Mesodermal cell (in vitro differentiated cells): ENCODE measurements at regions not wholly inside any gene's neighbourhood (a gene's known extent, or its start where the extent isn't known, plus 50 kb on each side); places are given as distances from the start of the nearest gene placed in this dataset.

Experiments
- H3K27ac ChIP-seq: 2 replicates; pipeline ENCODE4 v1.7.0; 2013; ENCODE audit warnings: mild to moderate bottlenecking, low read depth, low read length, moderate library complexity; ENCODE audit not compliant: severe bottlenecking
- H3K36me3 ChIP-seq: 2 replicates; pipeline ENCODE4 v1.7.1; 2013; ENCODE audit warnings: mild to moderate bottlenecking, low read length, moderate library complexity; ENCODE audit not compliant: control insufficient read depth, insufficient read depth
- H3K4me1 ChIP-seq: one replicate; pipeline ENCODE4 v1.7.1; 2013; ENCODE audit warnings: mild to moderate bottlenecking, low read length; ENCODE audit not compliant: insufficient read depth, control insufficient read depth, poor library complexity, severe bottlenecking
- H3K4me3 ChIP-seq: 2 replicates; pipeline ENCODE4 v1.7.0; 2013; ENCODE audit warnings: low read length, control low read depth, mild to moderate bottlenecking; ENCODE audit not compliant: insufficient read depth, poor library complexity, severe bottlenecking; ENCODE audit errors: extremely low read depth
- H3K9me3 ChIP-seq: 2 replicates; pipeline ENCODE4 v1.7.1; 2013; ENCODE audit warnings: mild to moderate bottlenecking, low read length, moderate library complexity; ENCODE audit not compliant: control insufficient read depth
- WGBS, 2 experiments: methylation state at CpG; one replicate each; pipeline ENCODE4 v1.1.5; 2013; ENCODE audit warnings: missing lambda C conversion rate in 2 of 2; ENCODE audit not compliant: insufficient coverage in 2 of 2; 5-methylcytosine and 5-hydroxymethylcytosine counted together

DNA sequence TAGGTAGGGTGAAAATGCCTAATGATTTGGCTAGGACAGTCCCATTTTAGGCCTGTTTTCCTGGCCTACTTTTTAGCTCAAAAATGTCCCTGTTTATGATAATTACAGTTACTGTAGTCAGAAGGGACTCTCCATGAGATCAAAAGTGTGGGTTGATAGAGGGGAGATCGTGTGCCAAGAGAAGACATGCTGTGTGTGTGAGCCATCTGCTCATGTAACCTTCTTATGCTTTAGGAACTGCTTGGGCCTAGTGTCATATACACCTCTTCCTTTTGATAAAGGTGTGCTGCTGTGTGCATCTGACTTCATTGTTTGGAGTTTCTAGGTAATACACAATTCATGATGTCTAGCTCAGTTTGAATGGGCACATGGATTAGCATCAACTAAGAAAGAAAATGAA, 786.5 kb downstream of the PDCD6IP start:
- Histone ChIP-seq H3K36me3 (no peaks in the 10 kb centered on the region), H3K4me3 (no peak overlapping the region), H3K9me3 (peaks cover 11% of the 10 kb centered on the region), H3K27ac (no peak overlapping the region), H3K4me1 (no peaks in the 10 kb centered on the region)
- 80% methylated on average over 1 of the region's 1 CpG; no CpG with 5 or more reads in 1 of the 2 experiments for WGBS, 2 experiments

DNA sequence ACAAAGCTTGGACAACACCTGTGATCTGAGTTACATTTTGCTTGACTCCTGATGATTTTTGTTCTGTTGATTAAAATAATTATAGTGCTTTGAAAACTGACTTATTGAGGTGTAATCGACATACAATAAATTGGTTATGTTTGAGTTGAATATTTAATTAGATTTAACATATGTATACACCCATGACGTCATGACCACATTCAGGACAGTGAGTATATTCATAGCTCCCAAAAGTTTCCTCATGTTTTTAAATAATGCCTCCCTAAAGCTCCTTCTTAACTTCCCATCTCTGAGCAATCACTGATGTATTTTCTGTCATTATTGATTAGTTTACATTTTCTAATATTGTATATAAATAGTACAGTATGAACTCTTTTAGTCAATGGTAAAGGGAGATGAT, 801.2 kb downstream of the PDCD6IP start:
- H3K9me3 ChIP-seq: no peaks in the 10 kb centered on the region
- no peak overlapping the region for H3K27ac ChIP-seq
- no peaks in the 10 kb centered on the region for H3K4me1 ChIP-seq
- no CpG with 5 or more reads among the region's 2 CpGs for WGBS, 2 experiments
- no peaks in the 10 kb centered on the region for H3K36me3 ChIP-seq
- H3K4me3 ChIP-seq: no peak overlapping the region

DNA sequence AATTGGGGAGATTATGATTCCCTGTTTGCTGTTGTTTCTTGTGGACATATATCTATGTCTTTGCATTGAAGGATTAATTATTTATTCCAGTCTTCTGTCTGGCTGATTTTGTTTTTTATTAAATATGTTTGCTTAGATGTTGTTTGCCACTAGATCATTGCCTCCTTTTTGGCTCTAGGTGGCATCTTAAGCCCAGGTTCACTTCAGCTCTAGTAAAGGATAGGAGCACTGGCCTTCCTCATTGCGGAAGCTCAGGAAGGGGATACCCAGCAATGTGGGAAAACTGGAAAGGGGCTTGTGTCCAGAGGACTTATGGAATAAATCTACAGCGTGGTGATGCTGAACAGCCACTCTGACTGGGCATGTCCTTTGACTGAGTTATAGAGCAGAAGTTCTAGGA, 821.6 kb downstream of the PDCD6IP start:
- no peak overlapping the region for H3K4me3 ChIP-seq
- WGBS, 2 experiments: 72 to 84% methylated on average over 2 of the region's 2 CpGs
- peaks cover 5% of the 10 kb centered on the region for H3K9me3 ChIP-seq
- H3K4me1 ChIP-seq: no peaks in the 10 kb centered on the region
- no peak overlapping the region for H3K27ac ChIP-seq
- no peaks in the 10 kb centered on the region for H3K36me3 ChIP-seq

DNA sequence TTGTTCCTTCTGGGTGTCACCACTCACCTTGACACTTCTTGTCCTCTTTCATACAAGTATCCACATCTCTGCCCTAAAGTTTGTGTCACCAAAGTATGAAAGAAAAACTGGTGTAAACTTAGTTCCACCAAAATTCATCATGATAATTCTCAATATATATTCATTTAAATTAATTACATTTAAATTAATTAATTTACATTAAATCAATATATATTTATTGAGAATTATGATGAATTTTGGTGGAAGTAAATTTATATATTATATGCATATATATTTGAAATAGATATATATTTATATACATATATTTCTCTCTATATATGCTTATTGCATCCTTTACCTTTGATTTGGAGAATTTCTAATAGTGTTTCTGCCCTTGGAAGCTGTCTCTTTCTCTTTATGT, 828.3 kb downstream of the PDCD6IP start:
- Histone ChIP-seq H3K9me3 (no peaks in the 10 kb centered on the region), H3K4me3 (no peak overlapping the region), H3K27ac (no peak overlapping the region), H3K36me3 (no peaks in the 10 kb centered on the region), H3K4me1 (no peaks in the 10 kb centered on the region)

DNA sequence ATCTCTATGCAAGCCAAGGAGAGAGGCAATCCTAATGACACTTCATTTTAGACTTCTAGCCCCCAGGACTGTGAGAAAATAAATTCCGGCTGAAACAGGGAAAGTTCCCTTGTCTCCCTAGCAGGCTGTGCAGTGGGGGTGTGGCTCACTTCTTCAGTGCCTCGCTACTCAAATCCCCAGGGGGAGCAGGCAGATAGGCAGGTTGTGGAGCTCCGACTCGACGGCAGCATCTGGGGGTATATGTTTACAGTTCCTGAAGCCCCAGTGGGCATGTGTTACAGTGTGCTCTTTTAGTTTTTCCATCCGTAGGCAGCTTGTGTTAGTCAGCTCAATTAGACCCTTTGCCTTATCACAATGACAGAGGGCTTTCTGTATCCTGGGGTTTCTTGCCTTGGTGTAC, 836.5 kb downstream of the PDCD6IP start:
- WGBS, 2 experiments: 86 to 89% methylated on average over 4 to 5 of the region's 6 CpGs
- H3K4me3 ChIP-seq: no peak overlapping the region
- H3K27ac ChIP-seq: no peak overlapping the region
- no peaks in the 10 kb centered on the region for H3K9me3 ChIP-seq
- no peaks in the 10 kb centered on the region for H3K4me1 ChIP-seq
- no peaks in the 10 kb centered on the region for H3K36me3 ChIP-seq

DNA sequence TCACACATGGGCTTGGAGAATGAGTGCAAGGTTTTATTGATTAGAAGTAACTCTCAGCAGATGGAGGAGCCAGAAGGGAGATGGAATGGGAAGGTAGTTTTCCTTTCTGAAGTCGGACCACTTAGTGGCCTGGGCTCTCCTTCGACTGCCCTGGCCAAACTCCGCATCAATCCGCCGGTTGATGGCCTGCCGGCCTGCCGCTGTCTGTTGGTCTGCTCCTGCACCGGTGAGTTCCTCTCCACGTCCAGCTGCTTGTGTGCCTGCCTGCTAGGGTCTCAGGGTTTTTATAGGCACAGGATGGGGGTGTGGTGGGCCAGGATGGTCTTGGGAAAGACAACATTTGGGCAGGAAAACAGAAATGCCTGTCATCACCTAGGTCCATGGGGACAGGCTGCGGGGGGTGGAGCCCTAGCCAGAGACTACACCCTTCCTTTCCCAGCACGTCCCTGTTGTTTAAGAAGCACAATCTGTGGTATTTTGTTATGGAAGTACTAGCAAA, 837.0 kb downstream of the PDCD6IP start:
- H3K9me3 ChIP-seq: no peaks in the 10 kb centered on the region
- no peak overlapping the region for H3K4me3 ChIP-seq
- 80 to 90% methylated on average over 2 to 4 of the region's 11 CpGs for WGBS, 2 experiments
- no peaks in the 10 kb centered on the region for H3K4me1 ChIP-seq
- no peak overlapping the region for H3K27ac ChIP-seq
- no peaks in the 10 kb centered on the region for H3K36me3 ChIP-seq

DNA sequence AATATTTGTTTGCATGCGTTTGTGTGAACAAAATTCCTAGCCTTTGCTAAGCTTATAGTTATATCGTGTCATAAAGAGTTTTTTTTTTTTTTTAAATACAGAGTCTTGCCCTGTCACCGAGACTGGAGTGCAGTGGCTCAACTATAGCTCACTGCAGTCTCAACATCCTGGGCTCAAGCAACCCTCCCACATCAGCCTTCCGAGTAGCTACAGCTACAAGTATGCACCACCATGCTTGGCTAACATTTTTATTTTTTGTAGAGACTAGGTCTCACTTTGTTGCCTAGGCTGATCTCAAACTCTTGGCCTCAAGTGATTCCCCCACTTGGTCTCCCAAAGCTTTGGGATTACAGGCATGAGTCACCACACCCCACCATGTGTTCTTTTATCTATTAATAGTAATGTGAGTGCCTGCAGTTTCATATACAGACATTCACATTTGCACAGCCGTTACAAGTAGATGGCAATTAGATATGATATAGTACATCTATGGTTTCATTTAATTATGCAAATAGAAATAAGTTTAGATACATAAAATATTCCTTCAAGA, 848.6 kb downstream of the PDCD6IP start:
- Histone ChIP-seq H3K4me1 (peaks cover 2% of the 10 kb centered on the region), H3K4me3 (no peak overlapping the region), H3K36me3 (no peaks in the 10 kb centered on the region), H3K27ac (no peak overlapping the region), H3K9me3 (no peaks in the 10 kb centered on the region)
- 50 to 96% methylated on average over 1 to 3 of the region's 5 CpGs for WGBS, 2 experiments

DNA sequence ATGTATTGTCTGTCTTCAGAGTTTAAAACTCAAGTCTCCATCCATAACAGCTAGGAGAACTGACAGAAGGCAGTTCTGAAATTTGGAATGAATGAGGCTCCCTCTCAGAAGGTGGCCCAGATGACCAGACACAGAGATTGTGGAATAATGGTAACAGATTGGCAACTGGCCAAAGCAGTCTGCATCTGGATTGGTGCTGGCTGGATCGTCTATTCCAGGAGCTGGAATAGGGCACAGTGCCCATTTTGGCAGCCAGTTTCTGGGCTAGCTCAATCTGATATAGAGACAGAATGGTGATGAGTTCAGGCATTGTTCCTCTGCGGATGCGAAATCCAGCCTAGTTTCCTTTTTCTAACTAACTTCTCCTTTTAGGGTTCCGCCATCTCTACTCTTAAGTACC, 851.7 kb downstream of the PDCD6IP start:
- H3K4me3 ChIP-seq: no peak overlapping the region
- 74 to 89% methylated on average over 1 to 3 of the region's 4 CpGs for WGBS, 2 experiments
- no peaks in the 10 kb centered on the region for H3K36me3 ChIP-seq
- no peak overlapping the region for H3K27ac ChIP-seq
- peaks cover 2% of the 10 kb centered on the region for H3K4me1 ChIP-seq
- H3K9me3 ChIP-seq: no peaks in the 10 kb centered on the region

DNA sequence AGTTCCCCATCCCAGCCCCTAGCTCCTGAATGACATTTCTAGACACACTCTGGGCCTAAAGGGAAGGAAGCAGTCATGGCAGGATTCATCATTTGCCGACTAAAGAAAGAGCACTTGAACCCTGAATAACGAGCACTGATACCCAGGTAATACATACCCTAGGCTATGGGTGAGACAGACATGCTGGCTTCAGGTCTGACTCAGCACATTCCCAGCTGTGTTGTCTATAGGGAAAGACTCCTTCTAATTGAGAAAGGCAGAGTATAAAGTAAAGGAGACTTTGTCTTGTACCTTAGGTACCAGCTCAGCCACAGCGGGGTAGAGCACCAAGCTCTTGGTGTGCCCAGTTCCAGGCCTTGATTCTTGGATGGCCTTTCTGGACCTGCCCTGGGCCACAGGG, 870.5 kb downstream of the PDCD6IP start:
- H3K36me3 ChIP-seq: no peaks in the 10 kb centered on the region
- H3K4me3 ChIP-seq: no peak overlapping the region
- WGBS, 2 experiments: 89 to 91% methylated on average over 1 to 3 of the region's 3 CpGs
- H3K27ac ChIP-seq: no peak overlapping the region
- no peaks in the 10 kb centered on the region for H3K9me3 ChIP-seq
- H3K4me1 ChIP-seq: no peaks in the 10 kb centered on the region

DNA sequence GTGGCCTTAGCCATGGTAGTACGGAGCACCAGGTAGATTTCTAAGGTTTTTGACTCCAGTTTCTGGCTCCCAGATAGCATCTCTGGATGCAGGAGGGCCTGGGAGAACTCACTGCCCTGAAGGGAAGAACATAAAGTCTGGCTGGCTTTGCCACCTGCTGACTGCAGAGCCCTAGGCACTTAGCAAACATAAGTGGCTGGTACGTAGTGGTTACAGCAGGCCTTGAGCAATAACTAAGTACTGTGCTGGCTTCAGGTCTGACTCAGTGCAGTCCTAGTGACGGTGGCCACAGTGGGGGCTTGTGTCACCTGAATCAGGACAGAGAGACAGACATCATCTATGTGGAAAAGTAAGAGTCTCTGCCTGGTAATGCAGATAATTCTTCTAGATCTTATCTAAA, 871.1 kb downstream of the PDCD6IP start:
- 91 to 92% methylated on average over 3 of the region's 3 CpGs for WGBS, 2 experiments
- no peak overlapping the region for H3K4me3 ChIP-seq
- H3K27ac ChIP-seq: no peak overlapping the region

DNA sequence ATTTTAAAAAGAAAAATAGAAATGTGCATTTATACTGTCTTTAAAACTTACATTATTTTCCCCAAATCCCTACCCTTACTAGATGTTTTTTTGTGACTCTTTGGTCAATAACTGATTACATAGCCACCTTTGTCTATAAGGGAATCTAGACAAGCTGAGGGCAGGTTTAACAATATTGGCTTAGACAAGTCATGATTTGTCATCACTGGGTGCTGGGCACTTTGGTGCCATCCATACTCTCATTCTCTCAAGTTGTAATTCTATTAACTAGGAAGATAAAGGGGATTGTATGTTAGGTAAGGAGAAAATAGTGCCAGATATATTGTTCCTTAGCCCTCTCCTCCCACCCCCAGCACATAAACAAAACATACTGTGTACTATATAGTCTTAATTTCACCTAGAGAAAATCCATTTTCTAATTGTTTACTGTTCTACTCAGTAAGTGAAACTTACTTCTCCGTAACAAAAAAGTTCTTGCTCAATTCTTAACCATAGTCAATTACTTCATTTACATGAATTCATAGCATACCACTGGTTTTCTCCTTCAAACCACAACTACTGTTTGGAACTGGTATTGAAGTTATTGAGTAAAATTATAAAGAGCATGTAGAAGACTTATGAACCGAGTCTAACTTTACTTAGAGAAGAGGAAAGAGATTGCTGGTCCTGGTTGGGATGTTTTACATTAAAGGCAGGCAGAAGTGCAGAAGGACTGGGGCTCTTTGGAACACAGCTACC, 877.1 kb downstream of the PDCD6IP start:
- Histone ChIP-seq H3K4me3 (no peak overlapping the region), H3K9me3 (peaks cover 11% of the 10 kb centered on the region), H3K27ac (no peak overlapping the region), H3K36me3 (no peaks in the 10 kb centered on the region), H3K4me1 (peaks cover 3% of the 10 kb centered on the region)
- 86 to 88% methylated on average over 1 of the region's 2 CpGs for WGBS, 2 experiments

More for the DNA sequence above, 871.1 kb downstream of the PDCD6IP start:
- no peaks in the 10 kb centered on the region for H3K4me1 ChIP-seq
- H3K36me3 ChIP-seq: no peaks in the 10 kb centered on the region
- no peaks in the 10 kb centered on the region for H3K9me3 ChIP-seq
